GM23248 (cell line): ENCODE measurements at regions not wholly inside any gene's neighbourhood (a gene's known extent, or its start where the extent isn't known, plus 50 kb on each side); places are given as distances from the start of the nearest gene placed in this dataset.

Experiments
- EZH2 ChIP-seq: fragments of 200-600 bp; sonication (generic); IDR thresholded peaks from 2 replicates; pipeline ENCODE4 v1.6.1; 2018; ENCODE audit warnings: antibody characterized with exemption, mild to moderate bottlenecking; ENCODE audit not compliant: insufficient read depth, poor library complexity, severe bottlenecking
- EZH2phosphoT487 ChIP-seq: fragments of 200-600 bp; sonication (generic); IDR thresholded peaks from 2 replicates; pipeline ENCODE4 v1.6.1; 2018; ENCODE audit warnings: antibody characterized with exemption, moderate library complexity, mild to moderate bottlenecking, low read depth; ENCODE audit not compliant: insufficient read depth

DNA sequence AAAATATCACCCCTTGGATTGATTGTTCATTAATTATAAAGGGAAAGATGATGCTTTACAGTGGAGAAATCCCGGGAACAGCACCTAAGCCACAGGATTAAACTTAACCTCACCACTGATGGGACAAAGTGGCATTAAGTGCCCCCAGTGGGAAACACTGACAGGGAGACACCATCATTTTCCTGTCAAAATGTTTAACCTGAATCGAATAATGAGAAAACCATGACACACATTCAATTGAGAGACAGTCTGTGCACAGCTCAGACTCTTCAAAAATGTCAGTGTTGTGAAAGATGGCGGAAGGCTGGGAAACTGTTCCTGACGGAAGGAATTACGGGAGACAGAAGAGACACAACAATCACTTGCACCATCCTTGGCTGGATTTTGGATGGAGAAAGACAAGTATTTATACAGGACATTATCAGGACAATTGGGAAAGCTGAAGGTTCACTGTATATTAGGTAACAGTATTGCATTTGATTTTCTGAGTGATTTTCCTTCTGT is 111.8 kb upstream of the ASB18 start:
- TF ChIP-seq EZH2 (no peak), EZH2phosphoT487 (no peak)
